CD4-positive, alpha-beta T cell treated with Interleukin-15 for 1 hour (primary cell): ENCODE measurements at regions not wholly inside any gene's neighbourhood (a gene's known extent, or its start where the extent isn't known, plus 50 kb on each side); places are given as distances from the start of the nearest gene placed in this dataset.
"Not testable (repeated sequence)": the region's sequence is repeated elsewhere in the genome, so short reads cannot be mapped to it uniquely, and the experiment has no call there.

Experiments
- DNase-seq: peaks from one replicate; pipeline ENCODE4 v3.0.0-alpha.2; 2020

DNA sequence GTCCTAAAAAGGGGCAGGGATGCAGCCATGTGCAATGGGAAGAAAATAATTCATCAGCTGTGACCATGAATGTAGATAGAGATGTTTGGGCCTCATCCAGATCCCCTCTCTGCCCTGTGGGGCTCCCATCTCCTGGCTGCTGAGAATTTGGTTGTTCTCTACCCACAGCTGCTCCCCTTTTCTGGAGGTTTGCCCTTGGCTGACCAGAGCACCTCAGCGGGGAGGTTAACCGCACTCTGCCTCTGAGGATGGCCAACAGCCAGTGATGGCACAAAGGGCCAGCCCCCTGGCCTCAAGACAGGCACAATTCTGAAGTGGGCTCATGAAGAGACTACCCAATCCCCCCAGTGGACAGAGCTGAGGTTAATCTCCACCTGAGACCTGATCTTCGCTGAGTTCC is 61.5 kb upstream of the SERP2 start:
- no peak for DNase-seq

- no peak for DNase-seq
Measured at GRCh38 chr13:44312834-44313551, 60.6 kb upstream of the SERP2 start.

DNA sequence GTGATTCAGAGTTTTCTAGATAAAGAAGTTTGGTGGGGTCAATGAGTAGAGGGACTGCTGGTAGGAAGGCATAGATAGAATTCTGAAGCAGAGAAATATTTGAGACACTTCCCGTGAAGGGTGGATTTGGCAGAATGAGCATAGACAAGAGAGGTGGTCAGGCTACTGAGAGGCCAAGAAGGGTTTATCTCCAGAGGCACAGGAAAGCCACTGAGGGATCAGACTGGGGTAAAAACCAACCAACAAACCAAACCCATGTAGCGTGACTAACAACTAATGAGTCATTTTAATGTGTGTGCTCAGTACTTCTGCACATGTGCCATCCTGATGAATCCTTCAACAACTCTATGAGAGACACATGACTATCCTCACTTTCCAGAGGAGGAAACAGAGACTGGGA is 60.0 kb upstream of the SERP2 start:
- no peak for DNase-seq

DNA sequence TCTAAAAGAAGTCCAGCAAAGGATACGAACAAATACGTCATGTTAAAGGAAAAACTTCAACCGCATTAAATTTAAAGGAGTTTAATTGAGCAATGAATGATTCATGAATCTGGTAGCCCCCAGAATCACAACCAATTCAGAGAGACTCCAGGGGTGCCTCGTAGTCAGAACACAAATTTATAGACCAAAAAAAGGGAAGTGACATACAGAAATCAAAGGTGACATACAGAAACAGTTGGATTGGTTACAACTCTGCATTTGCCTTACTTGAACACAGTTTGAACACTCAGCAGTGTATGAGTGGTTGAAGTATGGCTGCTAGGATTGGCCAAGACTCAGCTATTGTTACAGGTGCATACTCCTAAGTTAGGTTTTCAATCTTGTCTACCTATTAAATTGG is 59.5 kb upstream of the SERP2 start:
- not testable (repeated sequence) for DNase-seq

DNA sequence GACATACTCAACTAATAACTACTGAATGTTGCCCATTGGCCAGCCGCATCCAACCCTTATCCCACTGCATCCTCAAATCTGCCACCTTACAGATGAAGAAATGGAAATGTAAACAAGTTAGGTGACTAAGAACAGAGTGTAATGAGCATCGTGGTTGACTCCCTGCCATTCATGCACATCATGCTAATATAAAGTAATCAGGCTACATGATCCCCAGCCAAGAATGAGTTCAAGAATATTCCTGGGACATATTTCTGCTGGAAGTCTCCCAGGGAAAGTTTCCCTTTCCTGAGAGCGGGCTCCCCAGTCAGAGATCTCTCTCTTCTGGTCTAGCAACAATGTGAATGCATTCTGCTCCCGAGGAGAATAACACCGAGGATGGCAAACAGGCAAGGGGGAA is 55.9 kb upstream of the SERP2 start:
- no peak for DNase-seq

GRCh38 chr13:44318161-44318560 is 55.5 kb upstream of the SERP2 start:
- DNase-seq = no peak

DNA sequence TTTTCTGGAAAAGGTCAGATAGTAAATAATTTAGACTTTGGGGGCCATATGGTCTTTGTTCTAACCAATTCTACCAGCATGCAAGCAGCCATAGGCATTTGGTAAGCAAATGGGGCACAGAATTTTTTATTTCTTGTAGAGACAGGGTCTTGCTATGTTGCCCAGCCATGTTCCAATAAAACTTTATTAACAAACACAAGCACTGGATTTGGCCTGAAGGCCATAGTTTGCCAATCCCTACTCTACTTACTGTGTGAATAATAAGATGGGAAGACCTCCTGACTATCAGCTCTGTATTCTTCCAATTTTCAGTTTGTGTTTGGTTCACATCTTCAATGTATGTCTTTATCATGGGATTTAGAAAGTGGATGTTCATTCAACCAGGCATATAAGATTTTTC is 53.0 kb upstream of the SERP2 start:
- no peak for DNase-seq

- no peak for DNase-seq
Measured at GRCh38 chr13:44321961-44322360, 51.7 kb upstream of the SERP2 start.

GRCh38 chr13:44322928-44323327 is 50.7 kb upstream of the SERP2 start:
- no peak for DNase-seq

DNA sequence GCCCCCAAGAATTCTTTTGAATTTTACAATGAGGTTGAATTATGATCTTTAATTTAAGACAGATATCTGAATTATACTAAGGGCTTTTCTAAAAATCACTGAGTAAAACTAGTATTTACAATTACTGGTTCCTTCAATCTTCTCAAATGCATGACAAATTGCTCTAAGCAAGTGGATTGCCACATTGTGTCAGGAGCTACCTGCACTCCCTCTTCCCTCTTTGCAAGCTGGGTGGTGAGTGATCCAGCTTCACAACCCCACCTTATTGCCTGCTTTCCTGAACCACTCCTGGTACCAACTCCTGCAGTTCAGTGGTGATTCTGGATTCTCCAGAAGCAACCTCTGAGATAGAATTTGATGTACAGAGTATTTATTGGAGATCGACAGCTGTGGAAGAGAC is 49.9 kb upstream of the SERP2 start:
- no peak for DNase-seq
